Duodenal mucosa (tissue), 2 donors: ENCODE measurements at regions not wholly inside any gene's neighbourhood (a gene's known extent, or its start where the extent isn't known, plus 50 kb on each side); places are given as distances from the start of the nearest gene placed in this dataset.

Experiments
- H3K27ac ChIP-seq: one replicate; pipeline ENCODE4 v1.7.0; 2013; ENCODE audit warnings: low read depth, low read length
- H3K27me3 ChIP-seq, 2 donors: one replicate each; pipeline ENCODE4 v1.7.0; 2013; ENCODE audit warnings: low read length in 2 of 2, control low read depth in 1 of 2; ENCODE audit not compliant: insufficient read depth in 2 of 2, control insufficient read depth in 1 of 2
- H3K36me3 ChIP-seq, 2 donors: one replicate each; pipeline ENCODE4 v1.7.0; 2013; ENCODE audit warnings: low read length in 2 of 2, control low read depth in 1 of 2; ENCODE audit not compliant: insufficient read depth in 2 of 2, control insufficient read depth in 1 of 2
- H3K4me1 ChIP-seq, 2 donors: one replicate each; pipeline ENCODE4 v1.7.0; 2013; ENCODE audit warnings: low read length in 2 of 2, control low read depth in 1 of 2; ENCODE audit not compliant: insufficient read depth in 2 of 2, control insufficient read depth in 1 of 2
- H3K4me3 ChIP-seq, 2 donors: one replicate each; pipeline ENCODE4 v1.7.0; 2013; ENCODE audit warnings: low read length in 2 of 2, low read depth in 1 of 2
- H3K9ac ChIP-seq, 2 donors: one replicate each; pipeline ENCODE4 v1.7.0; 2013; ENCODE audit warnings: low read length in 2 of 2, low read depth in 1 of 2
- H3K9me3 ChIP-seq, 2 donors: one replicate each; pipeline ENCODE4 v1.7.0; 2013; ENCODE audit warnings: low read length in 2 of 2, control low read depth in 1 of 2; ENCODE audit not compliant: control insufficient read depth in 1 of 2

- no peaks in the 10 kb centered on the region for H3K9me3 ChIP-seq
Observed at GRCh38 chr10:129335942-129336341, 131.1 kb upstream of the MGMT start.

DNA sequence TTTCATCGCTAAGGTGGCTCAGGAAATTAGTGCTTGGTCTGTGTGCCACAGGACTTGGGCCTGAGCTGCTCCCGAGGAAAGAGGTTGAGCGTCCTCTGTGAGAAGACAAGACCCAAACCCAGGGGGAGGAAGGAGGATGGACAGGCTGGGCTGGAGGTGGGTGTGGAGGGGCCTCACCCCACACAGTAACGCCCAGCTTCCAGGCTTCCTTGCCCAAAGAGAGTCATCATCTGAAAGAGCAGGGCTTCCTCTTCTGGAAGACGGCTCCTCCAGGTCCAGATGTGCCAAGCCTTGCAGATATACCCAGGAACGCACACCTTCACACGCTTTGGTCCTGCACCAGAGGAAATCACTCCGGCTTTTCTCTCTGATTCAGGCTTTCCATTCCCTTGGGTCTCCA lies 127.8 kb upstream of the MGMT start:
- peaks cover 0 to 3% of the 10 kb centered on the region in 2 donors for H3K27me3 ChIP-seq
- H3K9ac ChIP-seq: no peak overlapping the region
- H3K4me1 ChIP-seq: no peaks in the 10 kb centered on the region
- no peaks in the 10 kb centered on the region for H3K9me3 ChIP-seq
- H3K27ac ChIP-seq: no peak overlapping the region
- H3K4me3 ChIP-seq: no peak overlapping the region
- no peaks in the 10 kb centered on the region for H3K36me3 ChIP-seq

More at GRCh38 chr10:129335942-129336341, 131.1 kb upstream of the MGMT start:
- Histone ChIP-seq H3K4me3 (no peak overlapping the region), H3K9ac (no peak overlapping the region), H3K27me3 (peaks cover 0 to 3% of the 10 kb centered on the region in 2 donors), H3K36me3 (no peaks in the 10 kb centered on the region), H3K27ac (no peak overlapping the region), H3K4me1 (no peaks in the 10 kb centered on the region)

DNA sequence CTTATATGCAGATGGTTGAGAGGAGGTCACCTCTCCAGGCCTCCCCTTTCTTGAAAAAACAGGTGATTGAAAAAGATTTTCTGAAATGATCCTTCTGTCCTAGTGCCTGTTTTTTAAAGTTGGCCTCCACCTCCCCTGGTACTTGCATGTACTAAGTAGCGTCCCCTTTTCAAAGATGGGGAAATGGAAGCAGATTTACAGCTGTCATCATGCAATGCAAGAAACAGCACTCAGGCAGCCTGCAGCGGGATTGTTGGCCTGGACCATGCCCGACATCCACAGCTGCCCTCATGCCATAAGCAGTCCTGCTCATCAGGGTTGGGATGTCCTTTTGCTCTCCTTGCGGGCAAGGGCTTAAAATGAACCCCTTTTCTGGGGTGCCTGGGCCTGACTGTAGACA lies 127.2 kb upstream of the MGMT start:
- H3K4me1 ChIP-seq: no peaks in the 10 kb centered on the region

DNA sequence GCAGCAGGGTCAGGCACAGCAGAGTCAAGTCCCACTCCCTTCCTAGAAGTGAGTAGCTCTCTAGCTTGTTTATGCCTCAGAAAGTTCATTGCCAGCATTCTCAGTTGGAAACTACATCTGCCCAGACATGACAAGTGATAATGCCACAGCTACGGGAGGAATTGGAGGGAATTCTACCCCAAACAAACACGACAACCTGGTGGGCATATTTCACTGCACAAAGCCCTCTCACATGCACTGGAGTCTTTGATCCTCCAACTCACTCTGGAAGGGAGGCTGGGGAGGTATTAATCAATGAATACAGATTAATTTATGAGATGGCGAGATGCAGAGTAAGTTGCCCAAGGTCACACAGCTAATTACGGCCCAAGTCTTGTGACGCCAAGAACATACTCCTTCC lies 126.0 kb upstream of the MGMT start:
- Histone ChIP-seq H3K9me3 (no peaks in the 10 kb centered on the region), H3K27me3 (peaks cover 0 to under 1% of the 10 kb centered on the region in 2 donors), H3K4me1 (no peaks in the 10 kb centered on the region), H3K36me3 (no peaks in the 10 kb centered on the region), H3K27ac (no peak overlapping the region), H3K9ac (no peak overlapping the region), H3K4me3 (no peak overlapping the region)

More for the DNA sequence above, 127.2 kb upstream of the MGMT start:
- no peak overlapping the region for H3K4me3 ChIP-seq
- H3K36me3 ChIP-seq: no peaks in the 10 kb centered on the region
- H3K9me3 ChIP-seq: no peaks in the 10 kb centered on the region
- peaks cover 0 to 3% of the 10 kb centered on the region in 2 donors for H3K27me3 ChIP-seq
- no peak overlapping the region for H3K9ac ChIP-seq
- H3K27ac ChIP-seq: no peak overlapping the region

GRCh38 chr10:129342385-129342784 lies 124.7 kb upstream of the MGMT start:
- Histone ChIP-seq H3K27me3 (no peaks in the 10 kb centered on the region), H3K4me1 (no peaks in the 10 kb centered on the region), H3K27ac (no peak overlapping the region), H3K4me3 (no peak overlapping the region), H3K9ac (no peak overlapping the region), H3K9me3 (no peaks in the 10 kb centered on the region), H3K36me3 (no peaks in the 10 kb centered on the region)

DNA sequence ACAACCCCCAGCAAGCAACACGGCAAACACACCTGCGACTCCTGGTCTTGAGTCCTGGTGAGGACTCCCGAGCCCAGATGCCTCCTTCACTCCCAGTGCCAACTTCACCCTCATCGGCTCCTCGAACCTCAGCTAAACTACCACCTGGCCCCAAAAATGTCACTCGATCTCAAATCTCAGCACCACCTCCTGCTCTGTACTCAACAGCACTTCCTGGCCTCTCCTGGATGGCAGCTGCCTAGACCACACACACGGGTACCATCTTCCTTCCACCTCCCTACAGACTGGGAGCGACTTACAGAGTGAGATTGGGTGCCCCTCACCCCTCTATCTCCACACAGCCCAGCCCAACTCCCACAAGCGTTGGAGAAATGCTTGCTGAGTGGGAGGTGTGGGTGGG lies 123.9 kb upstream of the MGMT start:
- no peaks in the 10 kb centered on the region for H3K9me3 ChIP-seq
- H3K27me3 ChIP-seq: no peaks in the 10 kb centered on the region
- H3K4me1 ChIP-seq: no peaks in the 10 kb centered on the region
- no peak overlapping the region for H3K9ac ChIP-seq
- H3K4me3 ChIP-seq: no peak overlapping the region
- H3K27ac ChIP-seq: no peak overlapping the region
- H3K36me3 ChIP-seq: no peaks in the 10 kb centered on the region

GRCh38 chr10:129344103-129344502 lies 122.9 kb upstream of the MGMT start:
- Histone ChIP-seq H3K36me3 (no peaks in the 10 kb centered on the region), H3K9ac (no peak overlapping the region), H3K4me1 (no peaks in the 10 kb centered on the region), H3K4me3 (no peak overlapping the region), H3K27ac (no peak overlapping the region), H3K27me3 (no peaks in the 10 kb centered on the region), H3K9me3 (no peaks in the 10 kb centered on the region)

GRCh38 chr10:129344731-129345355 lies 122.2 kb upstream of the MGMT start:
- no peaks in the 10 kb centered on the region for H3K27me3 ChIP-seq
- no peaks in the 10 kb centered on the region for H3K9me3 ChIP-seq
- H3K36me3 ChIP-seq: no peaks in the 10 kb centered on the region
- no peak overlapping the region for H3K27ac ChIP-seq
- H3K9ac ChIP-seq: no peak overlapping the region
- no peak overlapping the region for H3K4me3 ChIP-seq
- H3K4me1 ChIP-seq: no peaks in the 10 kb centered on the region

- H3K4me1 ChIP-seq: no peaks in the 10 kb centered on the region
- no peaks in the 10 kb centered on the region for H3K36me3 ChIP-seq
Observed at GRCh38 chr10:129345763-129346162, 121.3 kb upstream of the MGMT start.

DNA sequence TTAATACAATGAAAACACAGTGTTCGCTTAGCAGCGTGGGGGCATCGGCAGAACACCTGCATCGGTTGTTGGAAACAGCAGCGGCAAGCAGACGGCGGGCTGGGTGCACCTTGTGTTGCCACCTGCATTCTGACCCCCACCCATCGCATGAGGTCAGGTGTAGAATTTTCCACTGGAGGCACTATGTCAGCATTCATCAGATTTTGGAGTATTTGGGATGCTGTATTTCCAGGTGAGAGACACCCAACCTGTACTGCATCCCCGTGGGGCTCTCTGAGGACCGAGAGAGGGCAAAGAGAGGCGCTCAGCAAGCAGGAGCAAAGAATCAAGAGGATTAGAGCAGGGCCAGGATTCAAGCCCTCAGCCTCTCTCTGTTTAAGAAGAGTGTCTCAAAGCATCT lies 116.4 kb upstream of the MGMT start:
- H3K27me3 ChIP-seq: no peaks in the 10 kb centered on the region
- no peak overlapping the region for H3K9ac ChIP-seq
- no peaks in the 10 kb centered on the region for H3K9me3 ChIP-seq
- H3K27ac ChIP-seq: no peak overlapping the region
- H3K36me3 ChIP-seq: no peaks in the 10 kb centered on the region
- no peak overlapping the region for H3K4me3 ChIP-seq
- no peaks in the 10 kb centered on the region for H3K4me1 ChIP-seq

More at GRCh38 chr10:129345763-129346162, 121.3 kb upstream of the MGMT start:
- Histone ChIP-seq H3K27me3 (no peaks in the 10 kb centered on the region), H3K27ac (no peak overlapping the region), H3K4me3 (no peak overlapping the region), H3K9ac (no peak overlapping the region), H3K9me3 (no peaks in the 10 kb centered on the region)

DNA sequence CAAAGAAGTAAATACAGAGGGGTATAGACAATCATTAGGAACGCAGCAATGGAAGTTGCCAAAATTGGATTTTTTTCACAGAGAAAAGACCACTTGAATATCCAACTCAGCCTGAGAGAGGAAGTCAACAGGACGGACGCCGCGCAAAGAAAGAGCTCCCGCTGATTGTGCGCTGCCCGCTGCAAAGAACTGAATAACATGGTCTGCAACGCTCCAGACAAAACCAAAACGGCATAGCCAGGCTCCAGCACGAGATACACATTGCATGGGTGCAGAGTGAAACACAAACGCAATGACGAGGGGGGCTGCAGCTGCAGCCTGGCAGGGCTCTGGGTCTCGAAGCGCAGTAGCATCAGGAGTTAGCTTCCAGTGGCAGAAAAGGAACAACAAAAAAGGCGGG lies 113.9 kb upstream of the MGMT start:
- Histone ChIP-seq H3K4me1 (no peaks in the 10 kb centered on the region), H3K9me3 (peaks cover 0 to 4% of the 10 kb centered on the region in 2 donors), H3K27me3 (no peaks in the 10 kb centered on the region), H3K36me3 (no peaks in the 10 kb centered on the region), H3K27ac (no peak overlapping the region), H3K9ac (no peak overlapping the region), H3K4me3 (no peak overlapping the region)
